ENCODE measurements at regions not wholly inside any gene's neighbourhood (a gene's known extent, or its start where the extent isn't known, plus 50 kb on each side); places are given as distances from the start of the nearest gene placed in this dataset.

GRCh38 chr15:70151003-70151402 is 53.3 kb upstream of the TLE3 start:
- DNase-seq (ENCODE audit: low read depth in 1 of 2, low spot score in 1 of 2), result no peak

GRCh38 chr15:70150405-70150747 is 52.7 kb upstream of the TLE3 start:
- no peak for DNase-seq (ENCODE audit: low read depth in 1 of 2, low spot score in 1 of 2)

GRCh38 chr15:70149667-70150404 is 52.1 kb upstream of the TLE3 start:
- DNase-seq (ENCODE audit: low read depth in 1 of 2, low spot score in 1 of 2), result no peak

GRCh38 chr15:70147778-70148177 is 50.1 kb upstream of the TLE3 start:
- DNase-seq (ENCODE audit: low read depth in 1 of 2, low spot score in 1 of 2), result no peak
